SK-MEL-5 (cell line): ENCODE measurements at regions not wholly inside any gene's neighbourhood (a gene's known extent, or its start where the extent isn't known, plus 50 kb on each side); places are given as distances from the start of the nearest gene placed in this dataset.
A peak's percentile ranks its signal among the peaks of the same experiment; 100 is the strongest.
"Not testable (repeated sequence)": the region's sequence is repeated elsewhere in the genome, so short reads cannot be mapped to it uniquely, and the experiment has no call there.

Experiments
- DNase-seq: peaks from one replicate; pipeline ENCODE4 v3.0.0-alpha.2; 2016; ENCODE audit warnings: low read depth, low spot score
- in situ Hi-C: cut with HindIII; loops from 2 replicates; pipeline ENCODE4 v1.10.0; 2016; ENCODE audit warnings: low sequenced_read_pairs, high pct_unique_total_duplicates, low pct_unique_long_range_greater_than_20kb

GRCh38 chr20:60788070-60788469 lies 464.0 kb upstream of the CDH4 start:
- in situ Hi-C loops = no loop called here
- DNase-seq = no peak

GRCh38 chr20:60789399-60789798 lies 462.7 kb upstream of the CDH4 start:
- in situ Hi-C loops = no loop called here
- no peak for DNase-seq

GRCh38 chr20:60790339-60790738 lies 461.7 kb upstream of the CDH4 start:
- DNase-seq = not testable (repeated sequence)

GRCh38 chr20:60791823-60792222 lies 460.2 kb upstream of the CDH4 start:
- DNase-seq = no peak
- in situ Hi-C loops = no loop called here

More at GRCh38 chr20:60790339-60790738, 461.7 kb upstream of the CDH4 start:
- in situ Hi-C loops = not testable (repeated sequence)

- in situ Hi-C loops = no loop called here
- DNase-seq = no peak
Measured at GRCh38 chr20:60792941-60793340, 459.1 kb upstream of the CDH4 start.

- in situ Hi-C loops = no loop called here
- DNase-seq = no peak
Measured at GRCh38 chr20:60794674-60795073, 457.4 kb upstream of the CDH4 start.

- no peak for DNase-seq
- in situ Hi-C loops = no loop called here
Measured at GRCh38 chr20:60795651-60796050, 456.4 kb upstream of the CDH4 start.

- in situ Hi-C loops = no loop called here
- no peak for DNase-seq
Measured at GRCh38 chr20:60800185-60800584, 451.9 kb upstream of the CDH4 start.

GRCh38 chr20:60802676-60803075 lies 449.4 kb upstream of the CDH4 start:
- in situ Hi-C loops = no loop called here
- no peak for DNase-seq

GRCh38 chr20:60803335-60804055 lies 448.6 kb upstream of the CDH4 start:
- in situ Hi-C loops = no loop called here
- no peak for DNase-seq

- no peak for DNase-seq
- in situ Hi-C loops = no loop called here
Measured at GRCh38 chr20:60804240-60804917, 447.7 kb upstream of the CDH4 start.

- peak; percentile 5 for DNase-seq
- in situ Hi-C loops = no loop called here
Measured at GRCh38 chr20:60804918-60805630, 447.0 kb upstream of the CDH4 start.

- no peak for DNase-seq
- in situ Hi-C loops = no loop called here
Measured at GRCh38 chr20:60806354-60806753, 445.7 kb upstream of the CDH4 start.

- DNase-seq = no peak
- in situ Hi-C loops = no loop called here
Measured at GRCh38 chr20:60806824-60807223, 445.2 kb upstream of the CDH4 start.

GRCh38 chr20:60808003-60808672 lies 443.9 kb upstream of the CDH4 start:
- DNase-seq = no peak

GRCh38 chr20:60808701-60809100 lies 443.4 kb upstream of the CDH4 start:
- in situ Hi-C loops = no loop called here
- DNase-seq = no peak

More at GRCh38 chr20:60808003-60808672, 443.9 kb upstream of the CDH4 start:
- in situ Hi-C loops = no loop called here

- DNase-seq = no peak
- in situ Hi-C loops = no loop called here
Measured at GRCh38 chr20:60810561-60810960, 441.5 kb upstream of the CDH4 start.

- no peak for DNase-seq
- in situ Hi-C loops = no loop called here
Measured at GRCh38 chr20:60812561-60812960, 439.5 kb upstream of the CDH4 start.
